ENCODE measurements at regions not wholly inside any gene's neighbourhood (a gene's known extent, or its start where the extent isn't known, plus 50 kb on each side); places are given as distances from the start of the nearest gene placed in this dataset.

DNA sequence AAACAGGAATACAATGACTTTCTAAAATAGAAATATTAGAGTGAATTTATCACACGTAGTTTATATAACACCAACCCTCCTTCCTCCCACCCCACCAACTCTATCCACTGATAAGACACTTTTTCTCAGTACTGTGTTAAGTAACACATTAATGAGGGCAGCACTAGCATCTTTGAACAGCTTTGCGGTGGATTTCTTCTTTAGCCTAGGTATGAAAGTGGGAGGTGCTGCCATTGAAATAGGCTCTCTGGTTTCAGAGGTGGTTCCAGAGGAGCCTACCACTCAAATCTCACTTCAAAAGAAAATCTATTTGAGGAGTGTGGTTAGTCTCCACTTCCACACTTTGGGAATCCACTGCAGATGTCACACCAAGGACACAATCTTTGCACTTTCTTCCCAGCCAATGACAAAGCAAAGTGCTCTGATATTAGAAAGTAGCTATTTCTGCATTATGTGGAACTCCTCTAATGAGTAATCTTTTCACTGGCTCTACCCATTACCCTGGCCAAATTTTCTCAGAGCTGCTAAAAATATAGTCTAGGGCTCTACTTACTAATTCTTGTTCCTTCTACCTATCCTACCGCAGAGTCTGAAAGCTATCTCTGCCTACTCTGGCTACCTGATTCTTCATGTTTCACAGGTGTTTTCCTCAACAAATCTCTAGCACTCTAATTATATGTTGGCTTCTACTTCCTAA, 1667.8 kb downstream of the MRPL39 start:
- no peak overlapping the region for H2BK20ac ChIP-seq (ENCODE audit: low read length)
- no peak overlapping the region for H2AFZ ChIP-seq (ENCODE audit: low read length)
- H4K8ac ChIP-seq (ENCODE audit: extremely low read depth, insufficient read depth, low read length) = no peak overlapping the region
- no peaks in the 10 kb centered on the region for H4K20me1 ChIP-seq (replicated peaks in 1 of 2; ENCODE audit: control insufficient read depth in 1 of 2, insufficient read depth in 2 of 2, low read length in 2 of 2)
- no peak overlapping the region for H2BK15ac ChIP-seq (ENCODE audit: low read length)
- DNase-seq (ENCODE audit: low read depth in 1 of 2, low spot score in 2 of 2) (no peak), FAIRE-seq (no peak)
- no peaks in the 10 kb centered on the region for H3K4me1 ChIP-seq (replicated peaks in 1 of 4; ENCODE audit: control insufficient read depth in 3 of 4, insufficient read depth in 4 of 4, low read length in 3 of 4)
- no peak overlapping the region for H3K14ac ChIP-seq (ENCODE audit: insufficient read length)
- H3K23ac ChIP-seq (ENCODE audit: insufficient read length) = no peak overlapping the region
- no peak overlapping the region for H3K18ac ChIP-seq (ENCODE audit: extremely low read depth, low read length)
- H3K4me3 ChIP-seq (ENCODE audit: extremely low read depth in 1 of 4, insufficient read depth in 2 of 4, low read depth in 3 of 4, low read length in 4 of 4) = no peak overlapping the region
- WGBS, 2 experiments (ENCODE audit: extremely low coverage in 1 of 2, insufficient coverage in 1 of 2, insufficient read length in 1 of 2, insufficient replicate concordance in 2 of 2, low coverage in 1 of 2, low lambda C conversion rate in 2 of 2, missing lambda C conversion rate in 1 of 2) = 94% methylated on average over 2 of the region's 3 CpGs; no CpG with 5 or more reads in 1 of the 2 experiments
- H3K4ac ChIP-seq (replicated peaks; ENCODE audit: insufficient read length, low read depth, low read length) = no peak overlapping the region
- H4K91ac ChIP-seq (replicated peaks; ENCODE audit: insufficient read length, low read length) = no peak overlapping the region
- no peak overlapping the region for H2BK5ac ChIP-seq (ENCODE audit: low read depth, low read length)
- POLR2A ChIA-PET (ENCODE audit: partially characterized antibody) = no interaction called here
- no peak overlapping the region for H2BK12ac ChIP-seq (ENCODE audit: low read depth, low read length)
- TF ChIP-seq KDM1A (IDR thresholded peaks at IDR 0.05; ENCODE audit: borderline replicate concordance, low read length) (no peak), SUZ12 (IDR thresholded peaks at IDR 0.05; ENCODE audit: low read length) (no peak), CBX5 (IDR thresholded peaks at IDR 0.05; ENCODE audit: low read depth, low read length) (no peak), KDM4A (IDR thresholded peaks at IDR 0.05; ENCODE audit: low read depth, low read length, severe bottlenecking) (no peak), CBX8 (IDR thresholded peaks at IDR 0.05; ENCODE audit: borderline replicate concordance, low read depth, low read length) (no peak), SAP30 (IDR thresholded peaks at IDR 0.05; ENCODE audit: insufficient read depth, insufficient replicate concordance, low read length) (no peak), TCF12 (IDR thresholded peaks at IDR 0.05; ENCODE audit: low read depth, low read length) (no peak), TBP (IDR thresholded peaks at IDR 0.05; ENCODE audit: low read depth, low read length) (no peak), EZH2 (IDR thresholded peaks at IDR 0.05; ENCODE audit: low read depth, low read length, severe bottlenecking) (no peak)
- TF ChIP-seq, protein P1, sequence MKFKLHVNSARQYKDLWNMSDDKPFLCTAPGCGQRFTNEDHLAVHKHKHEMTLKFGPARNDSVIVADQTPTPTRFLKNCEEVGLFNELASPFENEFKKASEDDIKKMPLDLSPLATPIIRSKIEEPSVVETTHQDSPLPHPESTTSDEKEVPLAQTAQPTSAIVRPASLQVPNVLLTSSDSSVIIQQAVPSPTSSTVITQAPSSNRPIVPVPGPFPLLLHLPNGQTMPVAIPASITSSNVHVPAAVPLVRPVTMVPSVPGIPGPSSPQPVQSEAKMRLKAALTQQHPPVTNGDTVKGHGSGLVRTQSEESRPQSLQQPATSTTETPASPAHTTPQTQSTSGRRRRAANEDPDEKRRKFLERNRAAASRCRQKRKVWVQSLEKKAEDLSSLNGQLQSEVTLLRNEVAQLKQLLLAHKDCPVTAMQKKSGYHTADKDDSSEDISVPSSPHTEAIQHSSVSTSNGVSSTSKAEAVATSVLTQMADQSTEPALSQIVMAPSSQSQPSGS (IDR thresholded peaks at IDR 0.05; ENCODE audit: low read length) = no peak
- H2AK5ac ChIP-seq (ENCODE audit: low read depth, low read length) = no peak overlapping the region
- H3K36me3 ChIP-seq (ENCODE audit: control insufficient read depth in 2 of 4, insufficient read depth in 4 of 4, low read length in 3 of 4) = no peaks in the 10 kb centered on the region
- CTCF ChIA-PET (ENCODE audit: partially characterized antibody) = interaction anchor here (1.3 kb wide), 1 partner anchor 9 kb away, joined by 6 read pairs; no protein-coding TSS in a partner anchor
- H3K79me2 ChIP-seq (ENCODE audit: control insufficient read depth in 1 of 2, insufficient read depth in 2 of 2, low read length in 2 of 2) = no peaks in the 10 kb centered on the region
- no peak overlapping the region for H3K56ac ChIP-seq (replicated peaks; ENCODE audit: insufficient read length, low read depth, low read length)
- no peak overlapping the region for H2BK120ac ChIP-seq (replicated peaks; ENCODE audit: low read depth, low read length)
- H4K5ac ChIP-seq (ENCODE audit: insufficient read length, low read depth, low read length) = no peak overlapping the region
- H3K23me2 ChIP-seq (ENCODE audit: low read depth, low read length) = no peaks in the 10 kb centered on the region
- H3K9me3 ChIP-seq (ENCODE audit: insufficient read depth in 2 of 2, low read depth in 1 of 2, low read length in 1 of 2) = peaks cover 0 to 16% of the 10 kb centered on the region in 2 experiments; a peak in 2 of 4 replicates
- H3K27me3 ChIP-seq (replicated peaks in 1 of 4; ENCODE audit: control insufficient read depth in 3 of 4, extremely low read depth in 1 of 4, insufficient read depth in 3 of 4, low read length in 3 of 4) = no peaks in the 10 kb centered on the region
- no peaks in the 10 kb centered on the region for H3K79me1 ChIP-seq (ENCODE audit: low read depth, low read length)
- H3K4me2 ChIP-seq (ENCODE audit: insufficient read depth in 1 of 2, low read depth in 2 of 2, low read length in 2 of 2) = no peak overlapping the region
- H3K27ac ChIP-seq (ENCODE audit: low read depth, low read length) = no peak overlapping the region
- no peak overlapping the region for H3K9ac ChIP-seq (replicated peaks in 1 of 4; ENCODE audit: extremely low read depth in 1 of 4, low read depth in 3 of 4, low read length in 3 of 4)
